Stomach (tissue), 8 donors: ENCODE measurements at regions not wholly inside any gene's neighbourhood (a gene's known extent, or its start where the extent isn't known, plus 50 kb on each side); places are given as distances from the start of the nearest gene placed in this dataset.

Experiments
- DNase-seq, 2 donors: peaks; one replicate each; pipeline versions ENCODE4 v3.0.0 to v3.0.0-alpha.2; 2013 to 2019
- H3K27ac ChIP-seq, 5 donors: fragments of 200-600 bp in 4 of 5; sonication (generic) in 4 of 5; one replicate each; pipeline ENCODE4 v1.5.1; 2013 to 2019; ENCODE audit warnings: mild to moderate bottlenecking in 1 of 5, moderate library complexity in 1 of 5
- H3K27me3 ChIP-seq, 3 donors: fragments of 200-600 bp; sonication (generic); one replicate each; pipeline ENCODE4 v1.5.1; 2017 to 2019; ENCODE audit warnings: mixed run types in 1 of 3
- H3K36me3 ChIP-seq, 4 donors: fragments of 200-600 bp; sonication (generic); 1 replicate in 3 of 4; 2 replicates in 1 of 4; pipeline ENCODE4 v1.5.1; 2016 to 2019
- H3K4me1 ChIP-seq, 4 donors: fragments of 200-600 bp; sonication (generic); one replicate each; pipeline ENCODE4 v1.5.1; 2016 to 2019
- H3K4me3 ChIP-seq, 4 donors: fragments of 200-600 bp; sonication (generic) in 3 of 4; one replicate each; pipeline ENCODE4 v1.5.1; 2016 to 2019; ENCODE audit warnings: mild to moderate bottlenecking in 1 of 4
- H3K9me3 ChIP-seq, 4 donors: fragments of 200-600 bp; sonication (generic); one replicate each; pipeline ENCODE4 v1.5.1; 2016 to 2019
- CTCF ChIP-seq, 7 experiments: fragments of 450-650 bp in 4 of 7; fragments of 200-600 bp in 3 of 7; sonication (generic) in 3 of 7; IDR thresholded peaks; one replicate each; pipeline ENCODE4 v1.5.1; 2016 to 2019; ENCODE audit warnings: antibody characterized with exemption in 7 of 7, control low read depth in 2 of 7, mild to moderate bottlenecking in 1 of 7
- EP300 ChIP-seq: sonication (generic); formaldehyde crosslinking; IDR thresholded peaks from one replicate; pipeline ENCODE4 v1.6.1; 2017; ENCODE audit warnings: antibody characterized with exemption
- POLR2A ChIP-seq, 4 donors: fragments of 450-650 bp; IDR thresholded peaks; one replicate each; pipeline ENCODE4 v1.6.1; 2016; ENCODE audit warnings: antibody characterized with exemption in 4 of 4, control low read depth in 2 of 4, mild to moderate bottlenecking in 1 of 4, moderate library complexity in 1 of 4
- POLR2AphosphoS5 ChIP-seq, 3 donors: sonication (generic); formaldehyde crosslinking; IDR thresholded peaks; one replicate each; pipeline ENCODE4 v1.6.1; 2016; ENCODE audit warnings: antibody characterized with exemption in 3 of 3
- WGBS, 5 donors: extraction: QIAGEN DNeasy Blood & Tissue Kit in 3 of 5; methylation state at CpG; one replicate each; pipeline versions ENCODE4 v1.1.5 to v1.1.7; 2013 to 2018; 5-methylcytosine and 5-hydroxymethylcytosine counted together
- intact Hi-C: fragments of 100-400 bp; cut with DNase I; formaldehyde crosslinking; loops from one replicate; pipeline ENCODE4 v1.15.1; 2023; ENCODE audit warnings: low total_unique reads
- donor health status: healthy with polysubstance abuse.
- donor health status: Bipolar disorder and iron deficiency.
- donor health status: healthy.

GRCh38 chr12:65707051-65707450 is 117.2 kb upstream of the HMGA2 start:
- TF ChIP-seq CTCF (IDR thresholded peaks at IDR 0.05) (no peak), POLR2AphosphoS5 (IDR thresholded peaks at IDR 0.05) (no peak), EP300 (no peak), POLR2A (IDR thresholded peaks at IDR 0.05) (no peak)
- Histone ChIP-seq H3K9me3 (peaks cover 4 to 28% (median 23%) of the 10 kb centered on the region in 4 donors), H3K4me3 (no peak overlapping the region), H3K27ac (no peak overlapping the region), H3K27me3 (peaks cover 0 to 10% (median 0%) of the 10 kb centered on the region in 3 donors), H3K36me3 (no peaks in the 10 kb centered on the region), H3K4me1 (no peaks in the 10 kb centered on the region)
- DNase-seq: no peak
- intact Hi-C loops: no loop called here

GRCh38 chr12:65712260-65713004 is 111.9 kb upstream of the HMGA2 start:
- no peaks in the 10 kb centered on the region for H3K4me1 ChIP-seq
- no peak overlapping the region for H3K27ac ChIP-seq
- intact Hi-C loops: no loop called here
- WGBS, 5 donors: 74 to 88% (median 84%) methylated on average over 5 of the region's 5 CpGs
- H3K36me3 ChIP-seq: no peaks in the 10 kb centered on the region
- no peak overlapping the region for H3K4me3 ChIP-seq
- H3K27me3 ChIP-seq: peaks cover 0 to 10% (median 0%) of the 10 kb centered on the region in 3 donors
- no peak for DNase-seq
- TF ChIP-seq POLR2AphosphoS5 (IDR thresholded peaks at IDR 0.05) (no peak), CTCF (IDR thresholded peaks at IDR 0.05) (no peak), EP300 (no peak), POLR2A (IDR thresholded peaks at IDR 0.05) (no peak)
- H3K9me3 ChIP-seq: peaks cover 0 to under 1% (median 0%) of the 10 kb centered on the region in 4 donors

GRCh38 chr12:65715961-65716360 is 108.3 kb upstream of the HMGA2 start:
- intact Hi-C loops: no loop called here

More at GRCh38 chr12:65715961-65716360, 108.3 kb upstream of the HMGA2 start:
- WGBS, 5 donors: 66 to 79% (median 72%) methylated on average over 5 of the region's 5 CpGs
- no peak for DNase-seq
- Histone ChIP-seq H3K9me3 (no peaks in the 10 kb centered on the region), H3K4me1 (no peaks in the 10 kb centered on the region), H3K36me3 (no peaks in the 10 kb centered on the region), H3K27me3 (peaks cover 0 to 20% (median 0%) of the 10 kb centered on the region in 3 donors), H3K27ac (no peak overlapping the region), H3K4me3 (no peak overlapping the region)
- no peak for TF ChIP-seq POLR2A (IDR thresholded peaks at IDR 0.05)
- TF ChIP-seq CTCF (IDR thresholded peaks at IDR 0.05): no peak
- no peak for TF ChIP-seq POLR2AphosphoS5 (IDR thresholded peaks at IDR 0.05)
- TF ChIP-seq EP300: no peak
